GM12873 (cell line): ENCODE measurements at regions not wholly inside any gene's neighbourhood (a gene's known extent, or its start where the extent isn't known, plus 50 kb on each side); places are given as distances from the start of the nearest gene placed in this dataset.

Source experiments
- TF ChIP-seq, protein P1 (sequence below): IDR thresholded peaks from 2 replicates; pipeline ENCODE4 v1.5.1; 2012; ENCODE audit warnings: low read depth, mild to moderate bottlenecking, moderate library complexity, low read length, control low read depth; ENCODE audit not compliant: insufficient read depth; ENCODE audit errors: missing control alignments

DNA sequence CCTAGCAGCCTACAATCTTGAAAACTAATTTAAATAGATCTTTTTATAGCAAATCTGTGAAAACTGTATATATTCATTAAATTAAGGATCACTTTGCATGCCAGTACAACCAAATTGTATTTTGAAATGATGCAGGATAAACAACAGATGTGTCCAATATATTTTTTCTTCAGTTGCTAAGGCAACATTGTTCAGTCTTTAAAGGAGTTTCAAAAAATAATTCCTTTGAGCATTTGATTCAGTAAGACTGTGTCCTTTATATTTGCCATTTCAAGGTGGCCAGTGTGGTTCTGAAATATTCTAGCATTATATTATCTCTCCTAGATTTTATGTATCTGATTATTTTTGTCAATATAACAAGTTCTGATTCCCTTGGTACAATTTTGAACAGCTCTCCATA is 254.7 kb downstream of the PLOD2 start:
- TF ChIP-seq, protein P1, sequence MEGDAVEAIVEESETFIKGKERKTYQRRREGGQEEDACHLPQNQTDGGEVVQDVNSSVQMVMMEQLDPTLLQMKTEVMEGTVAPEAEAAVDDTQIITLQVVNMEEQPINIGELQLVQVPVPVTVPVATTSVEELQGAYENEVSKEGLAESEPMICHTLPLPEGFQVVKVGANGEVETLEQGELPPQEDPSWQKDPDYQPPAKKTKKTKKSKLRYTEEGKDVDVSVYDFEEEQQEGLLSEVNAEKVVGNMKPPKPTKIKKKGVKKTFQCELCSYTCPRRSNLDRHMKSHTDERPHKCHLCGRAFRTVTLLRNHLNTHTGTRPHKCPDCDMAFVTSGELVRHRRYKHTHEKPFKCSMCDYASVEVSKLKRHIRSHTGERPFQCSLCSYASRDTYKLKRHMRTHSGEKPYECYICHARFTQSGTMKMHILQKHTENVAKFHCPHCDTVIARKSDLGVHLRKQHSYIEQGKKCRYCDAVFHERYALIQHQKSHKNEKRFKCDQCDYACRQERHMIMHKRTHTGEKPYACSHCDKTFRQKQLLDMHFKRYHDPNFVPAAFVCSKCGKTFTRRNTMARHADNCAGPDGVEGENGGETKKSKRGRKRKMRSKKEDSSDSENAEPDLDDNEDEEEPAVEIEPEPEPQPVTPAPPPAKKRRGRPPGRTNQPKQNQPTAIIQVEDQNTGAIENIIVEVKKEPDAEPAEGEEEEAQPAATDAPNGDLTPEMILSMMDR, result no peak

DNA sequence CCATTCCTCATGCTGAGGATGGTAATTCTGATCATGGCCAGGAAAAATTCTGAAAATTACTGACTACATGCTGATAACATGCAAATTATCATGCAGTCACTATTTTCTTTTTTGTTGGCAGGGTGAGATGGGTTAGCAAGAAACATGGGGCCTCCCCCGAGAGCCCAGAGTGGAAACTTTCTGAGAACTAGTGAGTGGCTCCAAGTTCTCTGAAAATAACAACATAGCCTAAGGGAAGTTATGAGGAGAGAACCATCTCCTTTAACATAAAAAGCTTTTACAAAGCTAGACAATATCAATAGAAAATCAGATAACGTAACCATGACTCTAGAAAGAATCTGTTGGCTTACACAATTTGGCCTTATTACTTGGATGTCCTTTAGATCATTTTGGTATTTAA is 254.2 kb downstream of the PLOD2 start:
- TF ChIP-seq, protein P1, result no peak

DNA sequence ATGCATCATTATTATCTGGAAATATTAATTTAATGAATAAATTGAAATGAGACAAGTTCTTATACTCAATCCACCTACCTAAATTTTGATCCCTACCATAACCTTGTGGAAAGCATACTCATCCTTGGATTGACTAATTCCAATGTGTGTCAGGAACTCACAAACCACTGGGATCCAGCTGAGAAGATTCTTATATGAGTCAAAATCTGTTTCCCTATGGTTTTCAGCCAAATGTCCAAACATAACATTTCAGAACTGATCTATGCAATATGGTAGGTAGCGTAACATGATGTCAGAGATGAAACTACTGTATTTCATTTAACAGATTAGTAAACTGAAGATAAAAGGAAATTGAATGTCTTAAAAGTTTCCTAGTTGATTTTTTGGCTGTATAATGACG is 250.0 kb downstream of the PLOD2 start:
- TF ChIP-seq, protein P1, result no peak

DNA sequence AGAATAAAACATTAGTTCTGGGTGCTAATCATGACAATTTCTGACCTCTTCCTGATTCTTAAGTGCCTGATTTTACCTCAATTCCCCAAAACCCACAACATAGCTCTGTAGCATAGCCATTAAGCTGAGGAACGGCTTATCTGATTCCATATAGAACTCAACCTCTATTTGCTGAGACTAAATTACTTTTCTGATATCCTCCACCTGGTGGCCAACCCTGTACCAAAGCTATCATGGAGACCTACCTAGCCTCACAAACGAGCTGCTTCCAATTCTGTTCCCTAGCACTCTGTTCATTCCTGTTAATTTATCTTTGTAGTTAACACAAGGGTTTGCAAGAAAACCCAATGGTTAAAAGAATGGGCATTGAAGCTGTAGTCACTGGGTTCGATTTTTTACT is 245.2 kb downstream of the PLOD2 start:
- TF ChIP-seq, protein P1, result peak; percentile 6

DNA sequence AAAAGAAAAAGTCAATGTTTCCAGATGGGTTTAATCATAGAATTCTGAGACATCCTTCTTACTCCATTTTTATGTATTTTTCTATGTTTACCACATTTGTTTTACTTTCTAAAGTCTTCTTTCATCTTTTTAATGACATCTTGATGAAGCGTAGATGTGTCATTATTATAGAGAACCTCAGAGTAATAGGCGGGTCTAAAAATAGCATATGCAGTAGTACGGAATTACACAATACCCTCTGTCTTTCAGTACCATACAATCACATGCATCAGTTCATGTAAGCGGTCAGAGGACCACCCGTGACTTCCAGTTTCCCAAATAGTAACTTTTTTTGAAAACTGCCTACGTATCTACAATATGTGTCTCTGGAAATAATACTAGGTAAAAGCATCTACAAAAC is 224.0 kb downstream of the PLOD2 start:
- TF ChIP-seq, protein P1, result no peak

DNA sequence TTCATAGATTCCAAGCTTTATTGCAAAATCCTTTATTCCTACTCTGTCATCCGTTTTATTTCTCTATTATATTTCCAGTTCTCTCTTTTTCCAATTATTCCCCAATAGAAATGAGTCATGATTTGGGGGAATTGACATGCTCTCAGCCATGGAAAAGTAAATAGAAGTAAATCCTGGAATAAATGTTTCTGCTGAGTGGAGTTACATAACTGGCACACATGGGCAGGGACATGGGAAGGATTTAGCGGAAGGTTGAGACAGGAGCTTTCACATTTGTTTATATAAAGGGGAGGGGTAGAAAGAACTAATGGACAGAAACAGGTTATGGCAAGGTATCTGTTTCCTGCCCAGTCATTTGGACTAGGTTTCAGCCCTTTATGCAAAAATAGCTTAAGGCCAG is 221.6 kb downstream of the PLOD2 start:
- TF ChIP-seq, protein P1, result no peak

DNA sequence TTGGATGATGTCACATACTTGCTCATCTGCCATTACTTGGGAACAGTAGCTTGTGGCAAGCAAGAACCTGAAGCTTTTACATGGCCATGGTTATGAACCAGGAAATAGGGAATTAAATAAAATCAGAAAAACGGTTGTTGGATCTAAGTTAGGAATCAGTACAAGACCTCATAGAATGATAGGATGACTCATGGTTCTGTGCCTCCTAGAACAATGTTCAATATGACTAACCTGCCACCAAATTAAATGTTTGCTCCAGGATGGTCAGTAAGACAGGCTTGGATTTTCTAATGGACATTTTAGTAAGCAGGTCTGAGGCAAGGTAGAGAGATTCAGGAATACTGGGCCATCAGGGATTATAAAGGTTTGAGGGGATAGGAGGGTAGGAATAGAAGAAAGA is 218.9 kb downstream of the PLOD2 start:
- TF ChIP-seq, protein P1, result no peak
